ENCODE measurements at regions not wholly inside any gene's neighbourhood (a gene's known extent, or its start where the extent isn't known, plus 50 kb on each side); places are given as distances from the start of the nearest gene placed in this dataset.

- Histone ChIP-seq H3K9me2 (replicated peaks; ENCODE audit: insufficient read depth, low read length) (no peaks in the 10 kb centered on the region), H3K9me3 (ENCODE audit: insufficient read depth, low read length) (no peaks in the 10 kb centered on the region), H2AFZ (ENCODE audit: low read depth, low read length, severe bottlenecking) (no peak overlapping the region), H3F3A (ENCODE audit: insufficient read depth) (no peaks in the 10 kb centered on the region), H3K4me3 (ENCODE audit: insufficient read depth, low read length, poor library complexity, severe bottlenecking) (no peak overlapping the region), H3K9ac (ENCODE audit: low read length) (no peak overlapping the region), H3K27ac (ENCODE audit: low read depth, low read length) (no peak overlapping the region), H3K36me3 (ENCODE audit: low read length) (no peaks in the 10 kb centered on the region), H3K79me2 (ENCODE audit: insufficient read depth, low read length) (no peaks in the 10 kb centered on the region), H4K20me1 (ENCODE audit: low read depth, low read length) (no peaks in the 10 kb centered on the region), H3K4me2 (ENCODE audit: low read depth, low read length, poor library complexity, severe bottlenecking) (no peak overlapping the region), H3K27me3 (ENCODE audit: low read length) (no peaks in the 10 kb centered on the region)
- no peak for TF ChIP-seq CTCF (IDR thresholded peaks at IDR 0.05; ENCODE audit: insufficient read depth, low read length, poor library complexity, severe bottlenecking)
- no peak for TF ChIP-seq EZH2phosphoT487 (conservative IDR thresholded peaks at IDR 0.05; ENCODE audit: low read length)
Observed at GRCh38 chr2:168375195-168375798, 80.8 kb upstream of the CERS6 start.

- Histone ChIP-seq H3K4me2 (ENCODE audit: low read depth, low read length, poor library complexity, severe bottlenecking) (no peak overlapping the region), H3K9me2 (replicated peaks; ENCODE audit: insufficient read depth, low read length) (no peaks in the 10 kb centered on the region), H3K27ac (ENCODE audit: low read depth, low read length) (no peak overlapping the region), H3K9ac (ENCODE audit: low read length) (no peak overlapping the region), H3K36me3 (ENCODE audit: low read length) (no peaks in the 10 kb centered on the region), H3K79me2 (ENCODE audit: insufficient read depth, low read length) (no peaks in the 10 kb centered on the region), H2AFZ (ENCODE audit: low read depth, low read length, severe bottlenecking) (no peak overlapping the region), H3K27me3 (ENCODE audit: low read length) (no peaks in the 10 kb centered on the region), H3F3A (ENCODE audit: insufficient read depth) (no peaks in the 10 kb centered on the region), H4K20me1 (ENCODE audit: low read depth, low read length) (no peaks in the 10 kb centered on the region), H3K9me3 (ENCODE audit: insufficient read depth, low read length) (no peaks in the 10 kb centered on the region), H3K4me3 (ENCODE audit: insufficient read depth, low read length, poor library complexity, severe bottlenecking) (no peak overlapping the region)
- no peak for TF ChIP-seq CTCF (IDR thresholded peaks at IDR 0.05; ENCODE audit: insufficient read depth, low read length, poor library complexity, severe bottlenecking)
- no peak for TF ChIP-seq EZH2phosphoT487 (conservative IDR thresholded peaks at IDR 0.05; ENCODE audit: low read length)
Observed at GRCh38 chr2:168378960-168379669, 77.0 kb upstream of the CERS6 start.

GRCh38 chr2:168380500-168380899 lies 75.6 kb upstream of the CERS6 start:
- H3K4me2 ChIP-seq (ENCODE audit: low read depth, low read length, poor library complexity, severe bottlenecking), result no peak overlapping the region
- H3K4me3 ChIP-seq (ENCODE audit: insufficient read depth, low read length, poor library complexity, severe bottlenecking), result no peak overlapping the region
- no peaks in the 10 kb centered on the region for H3K27me3 ChIP-seq (ENCODE audit: low read length)
- no peaks in the 10 kb centered on the region for H3K9me2 ChIP-seq (replicated peaks; ENCODE audit: insufficient read depth, low read length)
- H3K36me3 ChIP-seq (ENCODE audit: low read length), result no peaks in the 10 kb centered on the region
- H3F3A ChIP-seq (ENCODE audit: insufficient read depth), result no peaks in the 10 kb centered on the region
- no peak for TF ChIP-seq CTCF (IDR thresholded peaks at IDR 0.05; ENCODE audit: insufficient read depth, low read length, poor library complexity, severe bottlenecking)
- TF ChIP-seq EZH2phosphoT487 (conservative IDR thresholded peaks at IDR 0.05; ENCODE audit: low read length), result no peak
- H2AFZ ChIP-seq (ENCODE audit: low read depth, low read length, severe bottlenecking), result no peak overlapping the region
- H3K9ac ChIP-seq (ENCODE audit: low read length), result no peak overlapping the region
- H3K27ac ChIP-seq (ENCODE audit: low read depth, low read length), result no peak overlapping the region
- no peaks in the 10 kb centered on the region for H4K20me1 ChIP-seq (ENCODE audit: low read depth, low read length)
- no peaks in the 10 kb centered on the region for H3K9me3 ChIP-seq (ENCODE audit: insufficient read depth, low read length)
- no peaks in the 10 kb centered on the region for H3K79me2 ChIP-seq (ENCODE audit: insufficient read depth, low read length)
